Smooth muscle cell (in vitro differentiated cells): ENCODE measurements at regions not wholly inside any gene's neighbourhood (a gene's known extent, or its start where the extent isn't known, plus 50 kb on each side); places are given as distances from the start of the nearest gene placed in this dataset. TPM values are rescaled to one million over a fixed set of nuclear protein-coding genes. Genes with fewer than 3 reads are reported as not detected.

ENCODE experiments used
- DNase-seq: peaks from one replicate; lab custom pipeline; 2025; ENCODE audit not compliant: unreplicated experiment; lab: John Stamatoyannopoulos, UW
- H2AFZ ChIP-seq: fragments of 200-600 bp; sonication (generic); 2 replicates; pipeline ENCODE4 v1.6.0; 2016; ENCODE audit warnings: antibody characterized with exemption, low read depth, mild to moderate bottlenecking
- H3F3A ChIP-seq: fragments of 200-600 bp; sonication (generic); 2 replicates; pipeline ENCODE4 v1.6.0; 2017; ENCODE audit warnings: antibody characterized with exemption, low read depth
- H3K27ac ChIP-seq: fragments of 200-600 bp; sonication (generic); 2 replicates; pipeline ENCODE4 v1.5.1; 2016; ENCODE audit warnings: low read depth, mild to moderate bottlenecking
- H3K27me3 ChIP-seq: fragments of 200-600 bp; sonication (generic); 2 replicates; pipeline ENCODE4 v1.6.1; 2016; ENCODE audit warnings: low read depth, mild to moderate bottlenecking
- H3K36me3 ChIP-seq: fragments of 200-600 bp; sonication (generic); 2 replicates; pipeline ENCODE4 v1.5.1; 2016; ENCODE audit warnings: low read depth
- H3K4me1 ChIP-seq: fragments of 200-600 bp; sonication (generic); 2 replicates; pipeline ENCODE4 v1.5.1; 2016; ENCODE audit warnings: low read depth
- H3K4me2 ChIP-seq: fragments of 200-600 bp; sonication (generic); 2 replicates; pipeline ENCODE4 v1.6.0; 2016; ENCODE audit warnings: mild to moderate bottlenecking
- H3K4me3 ChIP-seq: fragments of 200-600 bp; sonication (generic); 2 replicates; pipeline ENCODE4 v1.5.1; 2016; ENCODE audit warnings: mild to moderate bottlenecking
- H3K79me2 ChIP-seq: fragments of 200-600 bp; sonication (generic); 2 replicates; pipeline ENCODE4 v1.6.0; 2016; ENCODE audit warnings: low read depth, mild to moderate bottlenecking
- H3K9ac ChIP-seq: fragments of 200-600 bp; sonication (generic); 2 replicates; pipeline ENCODE4 v1.6.0; 2016; ENCODE audit warnings: low read depth
- H3K9me3 ChIP-seq: fragments of 200-600 bp; sonication (generic); replicated peaks from 2 replicates; pipeline ENCODE4 v1.5.1; 2016; ENCODE audit warnings: low read depth
- H4K20me1 ChIP-seq: fragments of 200-600 bp; sonication (generic); 2 replicates; pipeline ENCODE4 v1.6.0; 2016; ENCODE audit warnings: low read depth
- WGBS: methylation state at CpG from one replicate; pipeline ENCODE4 v1.1.7; 2016; ENCODE audit warnings: low lambda C conversion rate; 5-methylcytosine and 5-hydroxymethylcytosine counted together
- small RNA-seq: library from RNA; depleted of rRNA; stranded (forward); fragments of <200 nt; gene quantifications from one replicate; pipeline ENCODE3, GENCODE V24; 2014
- TF ChIP-seq, protein P1 (sequence below): fragments of 200-600 bp; sonication (generic); IDR thresholded peaks from 2 replicates; pipeline ENCODE4 v1.5.1; 2017; ENCODE audit warnings: borderline replicate concordance, mild to moderate bottlenecking, antibody characterized with exemption; ENCODE audit not compliant: insufficient read depth, poor library complexity, severe bottlenecking

DNA sequence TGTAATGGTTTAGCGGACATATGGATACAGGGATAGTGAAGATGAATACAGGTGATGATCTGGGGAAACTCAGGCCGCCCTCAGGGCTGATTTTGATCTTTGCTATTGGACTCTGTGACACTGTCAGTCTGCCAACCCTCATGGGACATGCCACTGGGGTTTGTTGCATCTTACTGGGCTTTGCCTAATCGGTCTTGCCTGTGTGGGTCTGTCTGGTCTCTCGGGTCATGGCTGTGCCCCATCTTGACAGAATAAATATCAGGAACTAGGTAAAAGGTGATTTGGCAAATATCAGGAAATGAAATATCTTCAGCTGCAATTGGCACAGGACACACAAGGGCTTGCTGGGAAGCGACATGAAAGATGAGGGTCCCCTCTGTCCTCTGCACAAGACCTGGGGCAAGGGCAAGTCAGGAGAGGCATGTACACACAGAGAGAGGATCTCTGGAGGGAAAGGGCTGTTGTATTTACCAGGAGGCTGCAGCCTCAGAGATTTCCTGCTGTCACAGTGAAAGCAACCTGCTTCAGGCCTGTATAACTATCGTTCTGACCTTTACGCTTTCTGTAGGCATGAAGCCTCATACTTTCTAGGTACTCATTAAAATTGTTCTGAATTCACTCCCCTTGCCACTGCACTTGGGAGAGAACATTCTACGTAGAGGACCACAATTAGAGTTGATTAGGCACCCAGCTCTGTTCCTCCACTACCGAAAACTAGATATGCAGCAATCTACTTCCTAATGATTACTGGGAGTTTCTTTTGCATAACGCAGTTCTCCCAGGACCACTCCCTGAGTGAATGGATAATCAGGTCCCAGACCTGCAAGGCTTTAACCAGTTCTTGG lies 52.0 kb upstream of the GADD45A start:
- Histone ChIP-seq H3K27me3 (no peaks in the 10 kb centered on the region), H3K4me1 (no peaks in the 10 kb centered on the region), H4K20me1 (no peaks in the 10 kb centered on the region), H2AFZ (no peak overlapping the region), H3K4me3 (no peak overlapping the region), H3K27ac (no peak overlapping the region), H3K4me2 (no peak overlapping the region), H3K9ac (no peak overlapping the region), H3K9me3 (no peaks in the 10 kb centered on the region), H3K36me3 (no peaks in the 10 kb centered on the region), H3F3A (no peaks in the 10 kb centered on the region), H3K79me2 (no peaks in the 10 kb centered on the region)
- no peak for DNase-seq
- WGBS = 85% methylated on average over 10 of the region's 10 CpGs
- TF ChIP-seq, protein P1, sequence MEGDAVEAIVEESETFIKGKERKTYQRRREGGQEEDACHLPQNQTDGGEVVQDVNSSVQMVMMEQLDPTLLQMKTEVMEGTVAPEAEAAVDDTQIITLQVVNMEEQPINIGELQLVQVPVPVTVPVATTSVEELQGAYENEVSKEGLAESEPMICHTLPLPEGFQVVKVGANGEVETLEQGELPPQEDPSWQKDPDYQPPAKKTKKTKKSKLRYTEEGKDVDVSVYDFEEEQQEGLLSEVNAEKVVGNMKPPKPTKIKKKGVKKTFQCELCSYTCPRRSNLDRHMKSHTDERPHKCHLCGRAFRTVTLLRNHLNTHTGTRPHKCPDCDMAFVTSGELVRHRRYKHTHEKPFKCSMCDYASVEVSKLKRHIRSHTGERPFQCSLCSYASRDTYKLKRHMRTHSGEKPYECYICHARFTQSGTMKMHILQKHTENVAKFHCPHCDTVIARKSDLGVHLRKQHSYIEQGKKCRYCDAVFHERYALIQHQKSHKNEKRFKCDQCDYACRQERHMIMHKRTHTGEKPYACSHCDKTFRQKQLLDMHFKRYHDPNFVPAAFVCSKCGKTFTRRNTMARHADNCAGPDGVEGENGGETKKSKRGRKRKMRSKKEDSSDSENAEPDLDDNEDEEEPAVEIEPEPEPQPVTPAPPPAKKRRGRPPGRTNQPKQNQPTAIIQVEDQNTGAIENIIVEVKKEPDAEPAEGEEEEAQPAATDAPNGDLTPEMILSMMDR = no peak

DNA sequence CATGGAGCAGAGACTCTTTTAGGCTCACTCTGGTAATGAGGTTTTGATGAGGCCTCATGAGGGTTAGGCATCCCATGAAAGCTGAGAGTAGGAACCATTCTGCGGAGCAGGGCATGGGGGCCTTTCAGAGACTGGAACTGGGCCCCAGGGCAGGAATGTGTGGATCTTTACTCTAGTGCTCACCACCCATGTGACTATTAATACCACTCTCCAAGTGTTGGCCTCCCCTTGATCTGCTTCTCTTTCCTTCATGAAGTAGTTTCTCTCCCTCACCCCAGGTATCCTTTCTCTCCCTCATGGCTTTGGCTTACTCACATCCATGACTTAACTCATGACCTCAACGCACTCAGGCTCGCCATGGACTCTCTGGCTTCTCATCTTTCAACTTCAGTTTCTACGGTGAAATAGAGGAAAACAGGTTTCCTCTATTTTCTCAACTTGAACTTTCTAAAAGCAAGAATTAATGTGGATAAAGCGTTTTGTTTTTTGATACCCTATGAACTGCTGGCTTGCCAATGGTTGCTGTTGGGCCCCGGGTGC lies 50.5 kb upstream of the GADD45A start:
- WGBS = 96% methylated on average over 6 of the region's 6 CpGs
- no peaks in the 10 kb centered on the region for H3K79me2 ChIP-seq
- no peak overlapping the region for H3K9ac ChIP-seq
- no peak overlapping the region for H3K27ac ChIP-seq
- no peak overlapping the region for H3K4me3 ChIP-seq
- H3K9me3 ChIP-seq = no peaks in the 10 kb centered on the region
- TF ChIP-seq, protein P1 = no peak
- H3F3A ChIP-seq = no peaks in the 10 kb centered on the region
- H4K20me1 ChIP-seq = no peaks in the 10 kb centered on the region
- H3K4me1 ChIP-seq = no peaks in the 10 kb centered on the region
- no peak overlapping the region for H3K4me2 ChIP-seq
- H3K27me3 ChIP-seq = no peaks in the 10 kb centered on the region
- no peaks in the 10 kb centered on the region for H3K36me3 ChIP-seq
- no peak for DNase-seq
- no peak overlapping the region for H2AFZ ChIP-seq

DNA sequence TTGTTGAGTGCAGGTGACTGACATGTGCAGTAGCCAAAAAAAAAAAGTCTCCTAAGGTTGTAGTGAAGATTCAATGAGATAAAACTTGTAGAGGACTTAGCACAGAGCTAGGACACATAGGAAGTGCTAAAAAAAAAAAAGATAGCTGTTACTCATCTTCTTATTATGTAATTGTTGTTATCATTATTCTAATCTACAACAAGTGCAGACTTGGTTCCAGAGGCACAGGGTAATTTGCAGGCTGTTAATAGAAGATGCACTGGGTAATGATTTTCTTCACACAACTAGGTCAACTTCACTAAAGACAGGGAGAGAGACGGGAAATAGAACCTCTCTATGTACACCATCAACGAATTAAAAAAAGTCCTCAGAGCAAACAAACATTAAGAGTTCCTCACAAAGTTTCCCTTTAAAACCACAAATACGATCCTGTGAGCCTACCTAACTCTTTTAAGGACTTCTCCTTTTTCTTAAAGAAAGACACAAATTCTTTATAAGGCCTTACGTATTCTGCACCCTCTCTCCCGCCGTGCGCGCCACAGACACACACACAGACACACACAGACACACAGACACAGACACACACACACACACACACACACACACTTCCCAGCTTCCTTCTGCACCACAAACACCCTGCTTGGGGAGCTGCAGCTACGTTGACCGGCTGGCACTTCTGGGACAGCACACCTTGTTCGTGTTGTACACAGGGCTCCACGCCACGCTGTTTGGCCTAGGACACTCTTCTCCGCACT lies 49.8 kb upstream of the GADD45A start:
- Histone ChIP-seq H3K9ac (no peak overlapping the region), H3K79me2 (no peaks in the 10 kb centered on the region), H3K9me3 (no peaks in the 10 kb centered on the region), H3K36me3 (no peaks in the 10 kb centered on the region), H3K4me1 (no peaks in the 10 kb centered on the region), H3K27ac (no peak overlapping the region), H3K4me3 (no peak overlapping the region), H3F3A (no peaks in the 10 kb centered on the region), H4K20me1 (no peaks in the 10 kb centered on the region), H3K4me2 (no peak overlapping the region), H3K27me3 (no peaks in the 10 kb centered on the region), H2AFZ (no peak overlapping the region)
- no peak for DNase-seq
- TF ChIP-seq, protein P1 = no peak
- 93% methylated on average over 14 of the region's 14 CpGs for WGBS

Small RNA genes in the stretch of these regions (small RNA-seq; reads per million reads assigned to genes)
- gene RNU6-1031P = not detected
